HG03280 (cell line): ENCODE measurements at regions not wholly inside any gene's neighbourhood (a gene's known extent, or its start where the extent isn't known, plus 50 kb on each side); places are given as distances from the start of the nearest gene placed in this dataset.
A peak's percentile ranks its signal among the peaks of the same experiment; 100 is the strongest.
"Not testable (repeated sequence)": the region's sequence is repeated elsewhere in the genome, so short reads cannot be mapped to it uniquely, and the experiment has no call there.

Source experiments
- ATAC-seq: cut with Tn5 transposase; IDR thresholded peaks from one replicate; pipeline ENCODE4 v1.9.1; 2021; ENCODE audit warnings: mild to moderate bottlenecking, moderate library complexity; ENCODE audit not compliant: unreplicated experiment

DNA sequence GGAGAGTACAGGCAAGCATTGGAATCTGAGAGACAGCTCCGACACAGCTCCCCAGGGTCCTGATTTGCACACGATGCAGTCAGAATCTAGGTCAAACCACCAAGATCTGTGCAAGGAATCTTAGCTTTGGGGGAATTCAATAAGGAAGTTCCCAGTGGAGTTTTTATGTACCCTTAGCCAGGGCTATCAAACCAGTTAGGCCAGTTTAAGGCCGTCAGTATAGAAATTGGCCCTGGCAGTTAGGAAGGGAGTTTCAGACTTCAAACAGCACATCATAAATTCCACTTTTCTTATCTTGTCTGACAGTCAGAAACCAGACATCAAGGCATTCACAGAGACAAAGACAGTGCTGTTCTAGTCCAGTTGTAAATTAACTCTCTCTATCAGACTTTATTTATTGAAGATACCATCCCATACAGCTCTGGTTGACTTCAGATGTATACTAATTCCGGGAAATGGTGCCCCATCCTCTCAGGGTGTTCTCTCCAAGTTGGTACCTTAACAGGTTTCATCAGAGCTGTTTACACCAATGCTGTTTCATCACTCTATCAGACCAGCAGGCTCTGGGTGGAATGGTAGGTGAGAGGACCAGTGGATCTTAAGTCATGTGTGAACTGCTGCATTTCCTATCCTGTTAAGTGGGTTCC is 157.5 kb upstream of the ATF7IP start:
- no peak for ATAC-seq

GRCh38 chr12:14211947-14212387 is 153.5 kb upstream of the ATF7IP start:
- ATAC-seq: no peak

DNA sequence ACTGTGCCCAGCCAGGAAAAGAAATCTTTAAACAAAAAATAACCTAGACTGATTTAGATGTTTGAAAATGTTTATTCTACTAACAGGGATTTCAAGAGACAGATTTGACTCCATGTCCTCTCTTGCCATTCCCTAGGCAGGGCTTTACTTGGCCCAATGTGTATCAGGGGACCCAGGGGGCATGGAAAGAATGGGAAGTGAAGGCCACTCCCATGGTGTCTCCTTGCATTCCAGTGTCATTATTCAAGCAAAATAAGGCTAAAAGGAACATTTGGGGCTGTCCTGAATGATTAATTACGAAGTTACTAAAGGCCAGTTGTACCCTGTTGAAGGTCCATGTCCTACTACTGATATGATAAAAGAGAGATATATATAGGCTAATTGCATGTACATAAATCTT is 151.9 kb upstream of the ATF7IP start:
- no peak for ATAC-seq

GRCh38 chr12:14214495-14214894 is 151.0 kb upstream of the ATF7IP start:
- no peak for ATAC-seq

- not testable (repeated sequence) for ATAC-seq
Observed at GRCh38 chr12:14215949-14216348, 149.5 kb upstream of the ATF7IP start.

- ATAC-seq: no peak
Observed at GRCh38 chr12:14216405-14217294, 148.8 kb upstream of the ATF7IP start.

DNA sequence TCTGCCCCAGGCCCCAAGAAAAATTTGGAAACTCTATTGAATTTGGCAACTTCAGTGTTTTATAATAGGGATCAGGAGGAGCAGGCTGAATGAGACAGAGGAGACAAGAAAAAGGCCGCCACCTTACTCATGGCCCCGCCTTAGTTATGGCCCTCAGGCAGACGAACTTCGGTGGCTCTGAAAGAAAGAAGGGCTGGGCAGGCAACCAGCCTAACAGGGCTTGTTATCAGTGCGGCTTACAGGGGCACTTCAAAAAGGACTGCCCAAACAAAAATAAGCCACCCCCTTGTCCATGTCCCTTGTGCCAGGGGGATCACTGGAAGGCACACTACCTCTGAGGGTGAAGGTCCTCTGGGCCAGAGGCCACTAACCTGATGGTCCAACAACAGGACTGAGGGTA is 146.3 kb upstream of the ATF7IP start:
- no peak for ATAC-seq

- ATAC-seq: not testable (repeated sequence)
Observed at GRCh38 chr12:14219670-14220069, 145.8 kb upstream of the ATF7IP start.

- no peak for ATAC-seq
Observed at GRCh38 chr12:14225064-14225463, 140.4 kb upstream of the ATF7IP start.

GRCh38 chr12:14235176-14235575 is 130.3 kb upstream of the ATF7IP start:
- not testable (repeated sequence) for ATAC-seq

- ATAC-seq: not testable (repeated sequence)
Observed at GRCh38 chr12:14236641-14237040, 128.8 kb upstream of the ATF7IP start.

DNA sequence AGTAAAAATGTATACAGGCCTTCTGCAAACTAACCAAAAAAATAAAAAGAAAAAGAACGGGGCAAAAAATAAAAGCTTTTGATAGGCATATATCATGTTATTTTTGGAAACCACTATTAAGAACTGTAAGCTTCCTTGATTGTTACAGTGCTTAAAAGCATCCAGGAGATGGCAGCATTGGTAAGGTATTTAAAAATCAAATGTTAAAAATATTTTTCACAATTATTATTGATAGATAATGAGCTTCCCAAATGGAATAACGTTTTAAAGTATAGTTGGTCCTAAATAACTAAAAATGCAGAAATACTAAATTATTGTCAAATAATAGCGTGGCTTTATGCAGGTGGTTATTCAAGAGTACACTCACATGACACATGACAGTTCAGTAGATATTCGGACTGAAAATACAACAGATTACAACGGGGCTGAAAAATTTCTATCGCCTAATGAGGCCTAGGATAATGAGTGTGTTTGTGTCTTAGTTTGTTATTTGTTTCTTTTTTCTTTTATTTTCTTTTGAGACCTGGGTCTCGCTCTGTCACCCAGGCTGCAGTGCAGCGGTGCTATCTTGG is 127.2 kb upstream of the ATF7IP start:
- no peak for ATAC-seq

- peak; percentile 69 for ATAC-seq
Observed at GRCh38 chr12:14239350-14239934, 126.0 kb upstream of the ATF7IP start.

DNA sequence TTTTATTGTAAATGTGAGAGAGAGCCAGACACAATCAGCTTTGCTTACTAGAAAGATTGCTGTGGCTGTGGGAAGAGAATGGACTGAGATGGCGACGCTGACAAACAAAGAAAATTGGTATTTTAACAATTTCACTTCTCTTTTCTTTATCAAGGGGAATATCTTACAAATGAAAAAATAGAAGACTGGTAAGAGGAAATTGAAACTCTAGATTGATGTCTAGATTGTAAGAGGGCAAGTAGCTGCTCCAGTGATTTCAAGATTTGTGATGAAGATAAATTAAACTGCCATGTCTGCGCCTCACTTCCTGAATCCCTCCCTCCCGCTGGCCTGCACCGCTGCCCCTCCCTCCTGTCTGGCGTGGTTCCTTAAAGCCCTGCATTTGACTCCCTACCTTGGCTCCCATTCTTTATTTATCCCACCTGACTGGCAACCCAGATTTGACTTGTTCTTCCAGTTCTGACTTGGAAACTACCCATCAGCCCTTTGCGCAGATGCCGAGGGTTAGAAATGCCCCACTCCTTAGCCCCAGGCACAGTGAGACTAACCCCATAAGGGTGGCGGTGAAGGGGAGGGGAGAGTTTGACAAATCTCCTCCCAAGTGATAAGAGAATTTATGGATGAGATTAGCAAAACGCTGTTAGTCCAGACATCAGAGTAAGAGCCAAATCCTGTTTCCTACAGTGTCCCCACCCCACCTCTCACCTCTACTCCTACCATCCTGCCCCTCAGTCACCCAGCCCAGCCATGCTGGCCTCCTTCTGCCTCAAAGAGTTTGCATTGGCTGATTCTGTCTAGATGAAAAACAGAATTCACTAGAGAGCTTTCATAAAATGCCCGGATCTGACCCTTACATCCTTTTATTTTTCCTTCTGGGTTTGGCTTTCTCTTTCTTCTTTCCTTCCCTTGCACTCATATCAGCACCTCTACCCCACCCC is 125.3 kb upstream of the ATF7IP start:
- peak; percentile 40 for ATAC-seq

GRCh38 chr12:14240873-14241220 is 124.6 kb upstream of the ATF7IP start:
- no peak for ATAC-seq

DNA sequence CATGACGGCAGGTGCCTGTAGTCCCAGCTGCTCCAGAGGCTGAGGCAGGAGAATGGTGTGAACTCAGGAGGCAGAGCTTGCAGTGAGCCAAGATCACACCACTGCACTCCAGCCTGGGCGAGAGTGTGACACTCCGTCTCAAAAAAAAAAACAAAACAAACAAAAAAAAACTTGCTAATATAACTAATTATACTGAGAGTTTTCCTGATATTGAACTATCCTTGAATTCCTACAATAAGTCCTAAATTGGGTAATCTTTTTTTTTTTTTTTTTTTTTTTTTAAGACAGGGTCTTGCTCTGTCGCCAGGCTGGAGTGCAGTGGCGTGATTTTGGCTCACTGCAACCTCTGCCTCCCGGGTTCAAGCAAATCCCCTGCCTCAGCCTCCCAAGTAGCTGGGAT is 122.7 kb upstream of the ATF7IP start:
- not testable (repeated sequence) for ATAC-seq

DNA sequence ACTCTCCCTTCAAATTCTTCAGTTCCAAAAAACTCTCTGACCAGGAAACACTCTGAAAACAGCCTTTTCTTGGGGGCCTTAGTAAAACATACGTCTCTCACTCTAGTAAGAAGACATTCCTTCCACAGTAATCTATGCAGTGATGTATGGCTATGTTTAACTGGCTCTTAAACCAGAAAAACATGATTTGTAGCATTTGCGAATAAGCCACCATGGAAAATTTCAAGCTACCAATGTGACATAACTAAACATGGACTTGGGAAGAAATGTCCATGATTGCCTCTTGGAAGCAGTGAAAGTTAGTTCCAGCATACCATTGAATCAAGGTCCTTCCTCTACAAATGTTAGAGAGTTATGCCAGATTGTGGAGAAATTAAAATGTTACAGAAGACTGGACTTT is 121.5 kb upstream of the ATF7IP start:
- no peak for ATAC-seq

GRCh38 chr12:14244876-14245669 is 120.4 kb upstream of the ATF7IP start:
- ATAC-seq: no peak

- ATAC-seq: no peak
Observed at GRCh38 chr12:14247166-14247565, 118.3 kb upstream of the ATF7IP start.

GRCh38 chr12:14249368-14249767 is 116.1 kb upstream of the ATF7IP start:
- ATAC-seq: no peak
